ENCODE measurements at regions not wholly inside any gene's neighbourhood (a gene's known extent, or its start where the extent isn't known, plus 50 kb on each side); places are given as distances from the start of the nearest gene placed in this dataset.
A peak's percentile ranks its signal among the peaks of the same experiment; 100 is the strongest.

- no peak for TF ChIP-seq CTCF (IDR thresholded peaks at IDR 0.05)
- no peak for DNase-seq (ENCODE audit: low spot score)
- no peak for ATAC-seq (ENCODE audit: insufficient number of reproducible peaks, low FRiP score, low read depth)
Observed at GRCh38 chr16:86982912-86983311, 334.3 kb downstream of the C16orf95 start.

GRCh38 chr16:86983621-86984020 lies 333.6 kb downstream of the C16orf95 start:
- no peaks in the 10 kb centered on the region for H3K27me3 ChIP-seq (replicated peaks; ENCODE audit: insufficient read depth)
- no peaks in the 10 kb centered on the region for H3K9me3 ChIP-seq
- DNase-seq (ENCODE audit: low spot score) (no peak), ATAC-seq (ENCODE audit: insufficient number of reproducible peaks, low FRiP score, low read depth) (no peak)
- no peak overlapping the region for H3K27ac ChIP-seq
- H3K4me1 ChIP-seq (ENCODE audit: control insufficient read depth in 1 of 2, low read depth in 2 of 2): peaks cover 0 to 9% of the 10 kb centered on the region in 2 donors
- H3K4me3 ChIP-seq: no peak overlapping the region
- no peak for TF ChIP-seq CTCF (IDR thresholded peaks at IDR 0.05)
- H3K36me3 ChIP-seq: no peaks in the 10 kb centered on the region

More at GRCh38 chr16:86982912-86983311, 334.3 kb downstream of the C16orf95 start:
- Histone ChIP-seq H3K27me3 (replicated peaks; ENCODE audit: insufficient read depth) (no peaks in the 10 kb centered on the region), H3K9me3 (no peaks in the 10 kb centered on the region), H3K4me3 (no peak overlapping the region), H3K27ac (no peak overlapping the region), H3K4me1 (ENCODE audit: control insufficient read depth in 1 of 2, low read depth in 2 of 2) (peaks cover 0 to 9% of the 10 kb centered on the region in 2 donors), H3K36me3 (no peaks in the 10 kb centered on the region)

- no peak for TF ChIP-seq CTCF (IDR thresholded peaks at IDR 0.05)
- Histone ChIP-seq H3K36me3 (no peaks in the 10 kb centered on the region), H3K27me3 (replicated peaks; ENCODE audit: insufficient read depth) (no peaks in the 10 kb centered on the region), H3K9me3 (no peaks in the 10 kb centered on the region), H3K27ac (peak overlapping the region in 1 of 2 donors; percentile 16), H3K4me1 (ENCODE audit: control insufficient read depth in 1 of 2, low read depth in 2 of 2) (peaks cover 0 to 9% of the 10 kb centered on the region in 2 donors), H3K4me3 (no peak overlapping the region)
- DNase-seq (ENCODE audit: low spot score): no peak
- ATAC-seq (ENCODE audit: insufficient number of reproducible peaks, low FRiP score, low read depth): no peak
Observed at GRCh38 chr16:86984343-86984742, 332.8 kb downstream of the C16orf95 start.

- no peak for DNase-seq (ENCODE audit: low spot score)
- H3K27ac ChIP-seq: peak overlapping the region in 1 of 2 donors; percentile 16
Observed at GRCh38 chr16:86984991-86985647, 332.1 kb downstream of the C16orf95 start.

GRCh38 chr16:86985648-86986015 lies 331.6 kb downstream of the C16orf95 start:
- no peak for ATAC-seq (ENCODE audit: insufficient number of reproducible peaks, low FRiP score, low read depth)
- TF ChIP-seq CTCF (IDR thresholded peaks at IDR 0.05): no peak
- Histone ChIP-seq H3K36me3 (no peaks in the 10 kb centered on the region), H3K27me3 (replicated peaks; ENCODE audit: insufficient read depth) (no peaks in the 10 kb centered on the region), H3K4me1 (ENCODE audit: control insufficient read depth in 1 of 2, low read depth in 2 of 2) (peaks cover 0 to 9% of the 10 kb centered on the region in 2 donors), H3K27ac (no peak overlapping the region), H3K9me3 (no peaks in the 10 kb centered on the region), H3K4me3 (no peak overlapping the region)
- no peak for DNase-seq (ENCODE audit: low spot score)

More at GRCh38 chr16:86984991-86985647, 332.1 kb downstream of the C16orf95 start:
- ATAC-seq (ENCODE audit: insufficient number of reproducible peaks, low FRiP score, low read depth): peak; percentile 28
- peaks cover 0 to 9% of the 10 kb centered on the region in 2 donors for H3K4me1 ChIP-seq (ENCODE audit: control insufficient read depth in 1 of 2, low read depth in 2 of 2)
- H3K36me3 ChIP-seq: no peaks in the 10 kb centered on the region
- TF ChIP-seq CTCF (IDR thresholded peaks at IDR 0.05): no peak
- no peaks in the 10 kb centered on the region for H3K27me3 ChIP-seq (replicated peaks; ENCODE audit: insufficient read depth)
- no peak overlapping the region for H3K4me3 ChIP-seq
- no peaks in the 10 kb centered on the region for H3K9me3 ChIP-seq

All from thoracic aorta (tissue), 2 donors.